PC-9 (cell line): ENCODE measurements at regions not wholly inside any gene's neighbourhood (a gene's known extent, or its start where the extent isn't known, plus 50 kb on each side); places are given as distances from the start of the nearest gene placed in this dataset.

Experiments used
- BruUV-seq: library from RNA; stranded (reverse); fragments of 400-500 nt; replicated peaks from 2 replicates; lab custom pipeline; 2021; lab: Mats Ljungman, UMichigan
- CTCF ChIA-PET: fragments of 300-600 bp; sonication (Branson Sonifier 250); formaldehyde crosslinking; loops from one replicate; lab custom pipeline; 2022; ENCODE audit warnings: antibody characterized with exemption; lab: Charles Lee
- POLR2A ChIA-PET: fragments of 300-600 bp; sonication (Branson Sonifier 250); formaldehyde crosslinking; loops from one replicate; lab custom pipeline; 2022; ENCODE audit warnings: antibody characterized with exemption; ENCODE audit not compliant: unreplicated experiment; lab: Charles Lee
- DNase-seq, 2 experiments: peaks; one replicate each; pipeline versions ENCODE4 v3.0.0 to v3.0.0-alpha.2; 2015 to 2022; ENCODE audit warnings: mixed read lengths in 1 of 2
- H2AFZ ChIP-seq: fragments of 200-600 bp; sonication (generic); 2 replicates; pipeline ENCODE4 v1.8.1; 2017; ENCODE audit warnings: antibody characterized with exemption
- H3F3A ChIP-seq: fragments of 200-600 bp; sonication (generic); 2 replicates; pipeline ENCODE4 v1.8.1; 2017; ENCODE audit warnings: antibody characterized with exemption, mild to moderate bottlenecking, low read depth; ENCODE audit not compliant: insufficient read depth
- H3K27ac ChIP-seq: fragments of 200-600 bp; sonication (generic); 2 replicates; pipeline ENCODE4 v1.6.1; 2016; ENCODE audit warnings: mixed run types
- H3K27me3 ChIP-seq: fragments of 200-600 bp; sonication (generic); 2 replicates; pipeline ENCODE4 v1.6.1; 2016; ENCODE audit warnings: low read depth, mixed run types; ENCODE audit not compliant: insufficient read depth
- H3K36me3 ChIP-seq: fragments of 200-600 bp; sonication (generic); 2 replicates; pipeline ENCODE4 v1.6.1; 2016; ENCODE audit warnings: low read depth, mixed run types
- H3K4me1 ChIP-seq: fragments of 200-600 bp; sonication (generic); replicated peaks from 2 replicates; pipeline ENCODE4 v1.6.1; 2016; ENCODE audit warnings: mixed run types; ENCODE audit not compliant: insufficient read depth
- H3K4me2 ChIP-seq: fragments of 200-600 bp; sonication (generic); 2 replicates; pipeline ENCODE4 v1.6.1; 2017; ENCODE audit warnings: mixed run types
- H3K4me3 ChIP-seq: fragments of 200-600 bp; sonication (generic); 2 replicates; pipeline ENCODE4 v1.6.1; 2016; ENCODE audit warnings: mixed run types
- H3K79me2 ChIP-seq: fragments of 200-600 bp; sonication (generic); 2 replicates; pipeline ENCODE4 v1.6.1; 2017; ENCODE audit warnings: low read depth, mixed run types
- H3K9me2 ChIP-seq: fragments of 200-600 bp; sonication (generic); 2 replicates; pipeline ENCODE4 v1.8.1; 2017; ENCODE audit warnings: mild to moderate bottlenecking; ENCODE audit not compliant: insufficient read depth
- H3K9me3 ChIP-seq: fragments of 200-600 bp; sonication (generic); 2 replicates; pipeline ENCODE4 v1.8.1; 2016; ENCODE audit warnings: low read depth; ENCODE audit not compliant: insufficient read depth
- H4K20me1 ChIP-seq: fragments of 200-600 bp; sonication (generic); 2 replicates; pipeline ENCODE4 v1.8.1; 2017; ENCODE audit not compliant: insufficient read depth
- CTCF ChIP-seq: fragments of 200-600 bp; sonication (generic); conservative IDR thresholded peaks from 2 replicates; pipeline ENCODE4 v1.6.1; 2017; ENCODE audit warnings: mixed run types, antibody characterized with exemption, mild to moderate bottlenecking, moderate library complexity
- EZH2 ChIP-seq: fragments of 200-600 bp; sonication (generic); IDR thresholded peaks from 2 replicates; pipeline ENCODE4 v1.8.0; 2017; ENCODE audit warnings: antibody characterized with exemption, low read depth
- intact Hi-C: fragments of 100-400 bp; cut with micrococcal nuclease; formaldehyde crosslinking; loops from one replicate; pipeline ENCODE4 v1.10.0; 2022; ENCODE audit not compliant: unreplicated experiment

GRCh38 chr13:62060570-62060969, 644.9 kb upstream of the PCDH20 start:
- no peak for TF ChIP-seq EZH2
- TF ChIP-seq CTCF, result no peak
- no peak overlapping the region for H3K27ac ChIP-seq
- CTCF ChIA-PET, result no interaction called here
- no peak overlapping the region for H2AFZ ChIP-seq
- H3K79me2 ChIP-seq, result no peaks in the 10 kb centered on the region
- no peaks in the 10 kb centered on the region for H3F3A ChIP-seq
- no peak for DNase-seq
- H3K4me2 ChIP-seq, result no peak overlapping the region
- intact Hi-C loops, result no loop called here
- H3K36me3 ChIP-seq, result no peaks in the 10 kb centered on the region
- no peaks in the 10 kb centered on the region for H3K4me1 ChIP-seq
- no peaks in the 10 kb centered on the region for H3K9me3 ChIP-seq
- no TSS peak for BruUV-seq
- no peak overlapping the region for H3K4me3 ChIP-seq
- no peaks in the 10 kb centered on the region for H4K20me1 ChIP-seq
- POLR2A ChIA-PET, result no interaction called here
- no peaks in the 10 kb centered on the region for H3K9me2 ChIP-seq
- no peaks in the 10 kb centered on the region for H3K27me3 ChIP-seq

DNA sequence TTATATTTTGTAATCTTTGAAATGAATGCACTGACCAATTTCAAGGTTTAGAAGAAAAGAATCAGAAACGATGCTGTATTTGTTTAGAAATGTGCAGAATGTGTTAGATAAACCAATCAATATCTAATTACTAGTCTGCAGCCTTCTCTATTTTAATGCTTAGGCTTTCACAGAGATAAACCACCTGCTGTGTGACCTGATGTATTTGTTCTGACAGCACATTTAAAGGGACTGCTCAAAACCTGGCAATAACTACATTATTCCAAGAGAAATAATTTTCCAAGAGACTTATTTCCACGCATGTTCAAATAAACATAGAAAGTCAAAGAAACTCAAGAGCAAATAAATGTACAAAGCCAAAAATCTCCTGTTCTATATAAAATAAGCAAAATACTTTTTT, 641.6 kb upstream of the PCDH20 start:
- Histone ChIP-seq H3K4me3 (no peak overlapping the region), H3K36me3 (no peaks in the 10 kb centered on the region), H3K9me3 (no peaks in the 10 kb centered on the region), H3K27ac (no peak overlapping the region), H3K4me1 (no peaks in the 10 kb centered on the region), H3K79me2 (no peaks in the 10 kb centered on the region), H3F3A (no peaks in the 10 kb centered on the region), H3K27me3 (no peaks in the 10 kb centered on the region), H3K4me2 (no peak overlapping the region), H2AFZ (no peak overlapping the region), H3K9me2 (no peaks in the 10 kb centered on the region; the same call in 1 of the 2 replicates), H4K20me1 (no peaks in the 10 kb centered on the region)
- ChIA-PET POLR2A (no interaction called here), CTCF (no interaction called here)
- DNase-seq, result no peak
- no peak for TF ChIP-seq CTCF
- TF ChIP-seq EZH2, result no peak
- intact Hi-C loops, result no loop called here
- no TSS peak for BruUV-seq

GRCh38 chr13:62049992-62050391, 634.3 kb upstream of the PCDH20 start:
- intact Hi-C loops, result no loop called here
- H3K9me2 ChIP-seq, result no peaks in the 10 kb centered on the region; the same call in 1 of the 2 replicates
- H3K36me3 ChIP-seq, result no peaks in the 10 kb centered on the region
- CTCF ChIA-PET, result interaction anchor here (0.7 kb wide), 1 partner anchor 1130 kb away, joined by 3 read pairs; no protein-coding TSS in a partner anchor
- no peak overlapping the region for H3K4me3 ChIP-seq
- H3K27ac ChIP-seq, result no peak overlapping the region
- H3K79me2 ChIP-seq, result no peaks in the 10 kb centered on the region
- DNase-seq, result no peak
- no peak overlapping the region for H3K4me2 ChIP-seq
- H2AFZ ChIP-seq, result no peak overlapping the region
- H3F3A ChIP-seq, result no peaks in the 10 kb centered on the region
- no TSS peak for BruUV-seq
- H4K20me1 ChIP-seq, result no peaks in the 10 kb centered on the region
- H3K27me3 ChIP-seq, result no peaks in the 10 kb centered on the region
- no peak for TF ChIP-seq CTCF
- TF ChIP-seq EZH2, result no peak
- no peaks in the 10 kb centered on the region for H3K4me1 ChIP-seq
- H3K9me3 ChIP-seq, result no peaks in the 10 kb centered on the region
- POLR2A ChIA-PET, result no interaction called here
